SK-N-SH (cell line): ENCODE measurements at regions not wholly inside any gene's neighbourhood (a gene's known extent, or its start where the extent isn't known, plus 50 kb on each side); places are given as distances from the start of the nearest gene placed in this dataset.
"Not testable (repeated sequence)": the region's sequence is repeated elsewhere in the genome, so short reads cannot be mapped to it uniquely, and the experiment has no call there.

ENCODE experiments used
- CTCF ChIA-PET: fragments of 300-600, 350-600 bp; formaldehyde crosslinking; extraction: SDS; loops from one replicate; lab custom pipeline; 2021; lab: Yijun Ruan, JAX
- POLR2A ChIA-PET: fragments of 350-600 bp; sonication (Branson Sonifier 250); formaldehyde crosslinking; extraction: SDS; loops from one replicate; lab custom pipeline; 2020; ENCODE audit warnings: antibody characterized with exemption, inconsistent platforms; lab: Yijun Ruan, JAX
- DNase-seq: peaks from one replicate; pipeline ENCODE4 v3.0.0; 2012
- H2AFZ ChIP-seq: fragments of 200-600 bp; sonication (generic); 2 replicates; pipeline ENCODE4 v1.8.1; 2016; ENCODE audit warnings: antibody characterized with exemption, mild to moderate bottlenecking, low read depth
- H3F3A ChIP-seq: fragments of 200-600 bp; sonication (generic); replicated peaks from 2 replicates; pipeline ENCODE3; 2016; ENCODE audit warnings: antibody characterized with exemption, mild to moderate bottlenecking; ENCODE audit not compliant: insufficient read depth
- H3K27ac ChIP-seq, 2 experiments: fragments of 200-500 bp in 1 of 2; fragments of 200-600 bp in 1 of 2; sonication (Bioruptor generic) in 1 of 2; sonication (generic), shearing (Covaris generic) in 1 of 2; 2 replicates each; pipeline versions ENCODE4 v1.5.1 to v1.6.1; 2014 to 2016; ENCODE audit warnings: low read depth in 2 of 2, inconsistent platforms in 1 of 2, low read length in 1 of 2, mild to moderate bottlenecking in 1 of 2, mixed read lengths in 1 of 2
- H3K27me3 ChIP-seq: fragments of 200-600 bp; sonication (generic), shearing (Covaris generic); 2 replicates; pipeline ENCODE4 v1.6.1; 2016; ENCODE audit warnings: mixed run types; ENCODE audit not compliant: insufficient read depth
- H3K36me3 ChIP-seq, 2 experiments: fragments of 200-500 bp in 1 of 2; fragments of 200-600 bp in 1 of 2; sonication (Bioruptor generic) in 1 of 2; sonication (generic) in 1 of 2; replicated peaks in 1 of 2; 2 replicates each; pipeline versions ENCODE3 to v1.5.1; 2014 to 2016; ENCODE audit warnings: low read length in 1 of 2, mild to moderate bottlenecking in 1 of 2; ENCODE audit not compliant: insufficient read depth in 2 of 2, control insufficient read depth in 1 of 2
- H3K4me1 ChIP-seq, 2 experiments: fragments of 200-500 bp in 1 of 2; fragments of 200-600 bp in 1 of 2; sonication (Bioruptor generic) in 1 of 2; sonication (generic), shearing (Covaris generic) in 1 of 2; 2 replicates each; pipeline versions ENCODE4 v1.5.1 to v1.6.1; 2014 to 2016; ENCODE audit warnings: low read depth in 1 of 2, low read length in 1 of 2, mixed run types in 1 of 2; ENCODE audit not compliant: insufficient read depth in 2 of 2, control insufficient read depth in 1 of 2
- H3K4me2 ChIP-seq: fragments of 200-600 bp; sonication (generic), shearing (Covaris generic); 2 replicates; pipeline ENCODE4 v1.6.1; 2017; ENCODE audit warnings: mixed run types
- H3K4me3 ChIP-seq, 2 experiments: fragments of 200-500 bp in 1 of 2; fragments of 200-600 bp in 1 of 2; sonication (Bioruptor generic) in 1 of 2; sonication (generic), shearing (Covaris generic) in 1 of 2; 2 replicates each; pipeline versions ENCODE4 v1.5.1 to v1.8.1; 2014 to 2016; ENCODE audit warnings: low read depth in 2 of 2, inconsistent platforms in 1 of 2, low read length in 1 of 2, mild to moderate bottlenecking in 1 of 2, mixed read lengths in 1 of 2, moderate library complexity in 1 of 2
- H3K79me2 ChIP-seq: fragments of 200-600 bp; sonication (generic); 2 replicates; pipeline ENCODE4 v1.8.1; 2017; ENCODE audit warnings: mild to moderate bottlenecking; ENCODE audit not compliant: insufficient read depth
- H3K9ac ChIP-seq: fragments of 200-600 bp; sonication (generic); 2 replicates; pipeline ENCODE4 v1.6.1; 2017; ENCODE audit warnings: mixed run types
- H3K9me2 ChIP-seq: fragments of 200-600 bp; sonication (generic); 2 replicates; pipeline ENCODE4 v1.6.1; 2017; ENCODE audit warnings: mixed run types
- H3K9me3 ChIP-seq: fragments of 200-600 bp; sonication (generic); 2 replicates; pipeline ENCODE4 v1.6.1; 2017; ENCODE audit warnings: mixed run types, mild to moderate bottlenecking, moderate library complexity
- H4K20me1 ChIP-seq: fragments of 200-600 bp; sonication (generic); 2 replicates; pipeline ENCODE4 v1.6.1; 2017; ENCODE audit warnings: mild to moderate bottlenecking, mixed run types; ENCODE audit not compliant: insufficient read depth
- ELF1 ChIP-seq: IDR thresholded peaks from 2 replicates; pipeline ENCODE4 v1.4.0; 2012
- EP300 ChIP-seq, 2 experiments: IDR thresholded peaks; 2 replicates each; pipeline versions ENCODE4 v1.4.0 to v1.6.1; 2012; ENCODE audit warnings: borderline replicate concordance in 1 of 2, low read depth in 1 of 2, low read length in 1 of 2
- EZH2phosphoT487 ChIP-seq: fragments of 200-600 bp; sonication (generic); IDR thresholded peaks from 2 replicates; pipeline ENCODE4 v1.6.1; 2017; ENCODE audit warnings: low read depth, mixed run types, mild to moderate bottlenecking, antibody characterized with exemption, moderate library complexity, borderline replicate concordance
- FOSL2 ChIP-seq: IDR thresholded peaks from 2 replicates; pipeline ENCODE4 v1.4.0; 2012; ENCODE audit warnings: low read depth, mild to moderate bottlenecking, moderate library complexity, borderline replicate concordance
- FOXJ3 ChIP-seq: sonication (generic); formaldehyde crosslinking; IDR thresholded peaks from 2 replicates; pipeline ENCODE4 v1.5.1; 2020; ENCODE audit warnings: mild to moderate bottlenecking, missing genetic modification reagents
- FOXM1 ChIP-seq: IDR thresholded peaks from 2 replicates; pipeline ENCODE4 v1.4.0; 2012; ENCODE audit warnings: low read depth, mild to moderate bottlenecking
- GATA2 ChIP-seq: sonication (generic); formaldehyde crosslinking; IDR thresholded peaks from 2 replicates; pipeline ENCODE4 v1.5.0; 2020; ENCODE audit warnings: mild to moderate bottlenecking, missing genetic modification reagents
- MXI1 ChIP-seq: IDR thresholded peaks from 2 replicates; pipeline ENCODE4 v1.6.1; 2012; ENCODE audit warnings: mild to moderate bottlenecking, low read depth, low read length, improper control_type of control experiment
- NRF1 ChIP-seq: IDR thresholded peaks from 2 replicates; pipeline ENCODE4 v1.6.1; 2012; ENCODE audit warnings: low read depth, mild to moderate bottlenecking, low read length
- RCOR1 ChIP-seq: fragments of 150-350 bp; IDR thresholded peaks from 2 replicates; pipeline ENCODE4 v1.6.1; 2017; ENCODE audit warnings: antibody characterized with exemption, low read length
- RXRA ChIP-seq: IDR thresholded peaks from 2 replicates; pipeline ENCODE4 v1.4.0; 2012; ENCODE audit warnings: low read depth, mild to moderate bottlenecking, borderline replicate concordance
- SIN3A ChIP-seq: IDR thresholded peaks from 2 replicates; pipeline ENCODE4 v1.6.1; 2012; ENCODE audit warnings: low read depth, mild to moderate bottlenecking, low read length, moderate library complexity, borderline replicate concordance
- TCF12 ChIP-seq: IDR thresholded peaks from 2 replicates; pipeline ENCODE4 v1.4.0; 2012
- TEAD4 ChIP-seq: IDR thresholded peaks from 2 replicates; pipeline ENCODE4 v1.4.0; 2012; ENCODE audit warnings: mild to moderate bottlenecking, borderline replicate concordance; ENCODE audit not compliant: insufficient read depth
- WGBS: methylation state at CpG from one replicate; pipeline ENCODE4 v1.1.6; 2017; ENCODE audit warnings: low lambda C conversion rate; 5-methylcytosine and 5-hydroxymethylcytosine counted together
- TF ChIP-seq, protein P1 (sequence below): fragments of 150-350 bp; IDR thresholded peaks from 2 replicates; pipeline ENCODE4 v1.6.1; 2016; ENCODE audit warnings: mild to moderate bottlenecking, low read depth, low read length
- TF ChIP-seq, protein P2 (sequence below): IDR thresholded peaks from 2 replicates; pipeline ENCODE4 v1.4.0; 2012; ENCODE audit warnings: low read depth

DNA sequence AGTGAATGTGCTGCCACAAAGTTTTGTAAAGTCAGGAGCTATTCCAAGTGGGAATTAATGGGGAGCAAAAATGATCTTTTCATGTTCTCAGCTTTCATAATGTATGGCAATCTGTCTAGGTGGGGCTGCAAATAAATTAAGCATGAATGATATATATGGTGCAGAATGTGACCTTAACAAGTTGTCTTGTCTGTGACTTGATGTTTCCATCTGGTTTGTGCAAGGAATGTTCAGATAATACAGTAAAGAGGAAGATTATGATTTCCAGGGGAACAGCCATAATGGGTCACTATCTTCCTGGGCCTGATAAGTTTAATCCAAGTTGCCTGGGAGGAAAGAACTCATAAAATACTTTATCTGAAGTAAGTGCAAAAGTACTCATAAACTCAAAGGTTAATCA is 1815.8 kb upstream of the FLRT2 start:
- Histone ChIP-seq H4K20me1 (no peaks in the 10 kb centered on the region), H3K4me2 (no peak overlapping the region), H3K27ac (no peak overlapping the region), H2AFZ (no peak overlapping the region), H3K9me3 (no peaks in the 10 kb centered on the region), H3K36me3 (no peaks in the 10 kb centered on the region), H3K79me2 (no peaks in the 10 kb centered on the region), H3K9me2 (no peaks in the 10 kb centered on the region), H3K27me3 (no peaks in the 10 kb centered on the region), H3K4me3 (no peak overlapping the region), H3K4me1 (no peaks in the 10 kb centered on the region), H3K9ac (no peak overlapping the region), H3F3A (no peaks in the 10 kb centered on the region)
- CTCF ChIA-PET: no interaction called here
- no peak for TF ChIP-seq MXI1
- TF ChIP-seq SIN3A: no peak
- TF ChIP-seq FOXJ3 (CRISPR knock-in tag): no peak
- TF ChIP-seq, protein P1, sequence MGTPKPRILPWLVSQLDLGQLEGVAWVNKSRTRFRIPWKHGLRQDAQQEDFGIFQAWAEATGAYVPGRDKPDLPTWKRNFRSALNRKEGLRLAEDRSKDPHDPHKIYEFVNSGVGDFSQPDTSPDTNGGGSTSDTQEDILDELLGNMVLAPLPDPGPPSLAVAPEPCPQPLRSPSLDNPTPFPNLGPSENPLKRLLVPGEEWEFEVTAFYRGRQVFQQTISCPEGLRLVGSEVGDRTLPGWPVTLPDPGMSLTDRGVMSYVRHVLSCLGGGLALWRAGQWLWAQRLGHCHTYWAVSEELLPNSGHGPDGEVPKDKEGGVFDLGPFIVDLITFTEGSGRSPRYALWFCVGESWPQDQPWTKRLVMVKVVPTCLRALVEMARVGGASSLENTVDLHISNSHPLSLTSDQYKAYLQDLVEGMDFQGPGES: no peak
- no peak for TF ChIP-seq RXRA
- no peak for TF ChIP-seq GATA2 (CRISPR knock-in tag)
- no peak for TF ChIP-seq EZH2phosphoT487
- no peak for TF ChIP-seq FOSL2
- TF ChIP-seq, protein P2, sequence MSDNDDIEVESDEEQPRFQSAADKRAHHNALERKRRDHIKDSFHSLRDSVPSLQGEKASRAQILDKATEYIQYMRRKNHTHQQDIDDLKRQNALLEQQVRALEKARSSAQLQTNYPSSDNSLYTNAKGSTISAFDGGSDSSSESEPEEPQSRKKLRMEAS: no peak
- TF ChIP-seq ELF1: no peak
- no peak for TF ChIP-seq TCF12
- TF ChIP-seq TEAD4: no peak
- no peak for TF ChIP-seq RCOR1
- TF ChIP-seq EP300 (IDR thresholded peaks at IDR 0.05; ENCODE audit: borderline replicate concordance in 1 of 2, low read depth in 1 of 2, low read length in 1 of 2): no peak
- TF ChIP-seq NRF1: no peak
- TF ChIP-seq FOXM1: no peak
- no peak for DNase-seq
- POLR2A ChIA-PET: no interaction called here

DNA sequence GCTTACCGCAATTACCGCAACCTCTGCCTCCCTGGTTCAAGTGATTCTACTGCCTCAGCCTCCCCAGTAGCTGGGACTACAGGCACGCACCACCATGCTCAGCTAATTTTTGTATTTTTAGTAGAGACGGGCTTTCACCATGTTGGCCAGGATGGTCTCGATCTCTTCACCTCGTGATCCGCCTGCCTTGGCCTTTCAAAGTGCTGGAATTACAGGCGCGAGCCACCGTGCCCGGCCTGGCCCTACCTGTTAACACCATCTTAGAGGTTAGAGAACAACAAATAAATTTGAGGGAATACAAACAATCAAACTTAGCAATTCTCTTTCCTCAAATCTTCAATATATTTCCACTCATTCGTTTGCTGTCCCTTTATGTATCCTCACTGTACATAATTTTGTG is 1810.5 kb upstream of the FLRT2 start:
- H3K4me3 ChIP-seq, H3K27ac ChIP-seq, H3F3A ChIP-seq, H3K4me1 ChIP-seq, H4K20me1 ChIP-seq, H3K9me3 ChIP-seq, H3K79me2 ChIP-seq, H3K4me2 ChIP-seq, DNase-seq, H3K9ac ChIP-seq, H3K27me3 ChIP-seq, POLR2A ChIA-PET, H3K36me3 ChIP-seq, CTCF ChIA-PET, H2AFZ ChIP-seq, H3K9me2 ChIP-seq: not testable (repeated sequence)
- 52% methylated on average over 12 of the region's 12 CpGs for WGBS
